Trophoblast cell (in vitro differentiated cells and primary cell): ENCODE measurements at regions not wholly inside any gene's neighbourhood (a gene's known extent, or its start where the extent isn't known, plus 50 kb on each side); places are given as distances from the start of the nearest gene placed in this dataset.

Source experiments
- DNase-seq, 2 donors: peaks; one replicate each; pipeline ENCODE4 v3.0.0-alpha.2; 2016
- H2AFZ ChIP-seq: 2 replicates; pipeline ENCODE4 v1.6.1; 2013; ENCODE audit warnings: low read length, moderate library complexity, mild to moderate bottlenecking; ENCODE audit not compliant: insufficient read depth, poor library complexity
- H2AK5ac ChIP-seq: 2 replicates; pipeline ENCODE4 v1.6.1; 2013; ENCODE audit warnings: mild to moderate bottlenecking, low read length
- H2BK120ac ChIP-seq: 2 replicates; pipeline ENCODE4 v1.6.1; 2013; ENCODE audit warnings: low read length, mild to moderate bottlenecking, moderate library complexity; ENCODE audit not compliant: insufficient read depth, poor library complexity
- H2BK12ac ChIP-seq: 2 replicates; pipeline ENCODE4 v1.6.1; 2013; ENCODE audit warnings: mild to moderate bottlenecking, low read length, moderate library complexity
- H2BK5ac ChIP-seq: 2 replicates; pipeline ENCODE4 v1.6.1; 2013; ENCODE audit warnings: low read length, low read depth, moderate library complexity, mild to moderate bottlenecking; ENCODE audit not compliant: poor library complexity
- H3K14ac ChIP-seq: 2 replicates; pipeline ENCODE4 v1.6.1; 2013; ENCODE audit warnings: mild to moderate bottlenecking, low read length
- H3K18ac ChIP-seq: 2 replicates; pipeline ENCODE4 v1.6.1; 2013; ENCODE audit warnings: mild to moderate bottlenecking, low read length
- H3K23ac ChIP-seq: 2 replicates; pipeline ENCODE4 v1.6.1; 2013; ENCODE audit warnings: low read length
- H3K27ac ChIP-seq: 2 replicates; pipeline ENCODE4 v1.5.1; 2013; ENCODE audit warnings: low read depth, mild to moderate bottlenecking, inconsistent platforms, low read length, moderate library complexity
- H3K27me3 ChIP-seq: 2 replicates; pipeline ENCODE4 v1.6.1; 2013; ENCODE audit warnings: inconsistent platforms, mild to moderate bottlenecking, low read length, moderate library complexity; ENCODE audit not compliant: insufficient read depth
- H3K36me3 ChIP-seq, 2 experiments: 1 replicate in 1 of 2; 2 replicates in 1 of 2; pipeline ENCODE4 v1.6.1; 2013; ENCODE audit warnings: low read length in 2 of 2, mild to moderate bottlenecking in 2 of 2, moderate library complexity in 1 of 2; ENCODE audit not compliant: insufficient read depth in 2 of 2, control insufficient read depth in 1 of 2
- H3K4ac ChIP-seq: 2 replicates; pipeline ENCODE4 v1.6.1; 2013; ENCODE audit warnings: low read depth, mild to moderate bottlenecking, low read length, moderate library complexity
- H3K4me1 ChIP-seq, 2 experiments: 1 replicate in 1 of 2; 2 replicates in 1 of 2; pipeline ENCODE4 v1.6.1; 2013; ENCODE audit warnings: low read length in 2 of 2, mild to moderate bottlenecking in 2 of 2, moderate library complexity in 1 of 2; ENCODE audit not compliant: insufficient read depth in 2 of 2, control insufficient read depth in 1 of 2
- H3K4me2 ChIP-seq: 2 replicates; pipeline ENCODE4 v1.6.1; 2013; ENCODE audit warnings: inconsistent platforms, mild to moderate bottlenecking, low read length, moderate library complexity
- H3K4me3 ChIP-seq: 2 replicates; pipeline ENCODE4 v1.5.1; 2013; ENCODE audit warnings: mild to moderate bottlenecking, low read depth, low read length, inconsistent platforms
- H3K79me1 ChIP-seq: one replicate; pipeline ENCODE4 v1.6.1; 2013; ENCODE audit warnings: low read length
- H3K79me2 ChIP-seq: 2 replicates; pipeline ENCODE4 v1.6.1; 2013; ENCODE audit warnings: low read length, mild to moderate bottlenecking; ENCODE audit not compliant: control insufficient read depth, insufficient read depth, poor library complexity
- H3K9ac ChIP-seq: 2 replicates; pipeline ENCODE4 v1.6.1; 2013; ENCODE audit warnings: mild to moderate bottlenecking, low read length
- H3K9me3 ChIP-seq: 2 replicates; pipeline ENCODE4 v1.6.1; 2013; ENCODE audit warnings: low read depth, mild to moderate bottlenecking, control low read depth, inconsistent platforms, low read length; ENCODE audit not compliant: insufficient read depth
- H4K12ac ChIP-seq: 2 replicates; pipeline ENCODE4 v1.6.1; 2013; ENCODE audit warnings: low read depth, mild to moderate bottlenecking, low read length, moderate library complexity
- H4K8ac ChIP-seq: 2 replicates; pipeline ENCODE4 v1.6.1; 2013; ENCODE audit warnings: low read depth, mild to moderate bottlenecking, low read length, moderate library complexity
- H4K91ac ChIP-seq: one replicate; pipeline ENCODE4 v1.6.1; 2013; ENCODE audit warnings: low read depth, mild to moderate bottlenecking, low read length, moderate library complexity
- WGBS: extraction: QIAGEN DNeasy Blood & Tissue Kit; methylation state at CpG from one replicate; pipeline ENCODE4 v1.1.7; 2013; ENCODE audit warnings: missing lambda C conversion rate; ENCODE audit not compliant: insufficient read length, insufficient coverage; ENCODE audit errors: extremely low coverage; 5-methylcytosine and 5-hydroxymethylcytosine counted together

GRCh38 chr10:60490013-60490412 lies 100.3 kb upstream of the ANK3 start:
- H3K4me3 ChIP-seq: no peak overlapping the region
- no peak overlapping the region for H4K91ac ChIP-seq
- no CpG with 5 or more reads among the region's 3 CpGs for WGBS
- H3K27ac ChIP-seq: no peak overlapping the region
- no peaks in the 10 kb centered on the region for H3K27me3 ChIP-seq
- H3K23ac ChIP-seq: no peak overlapping the region
- H3K4me2 ChIP-seq: no peak overlapping the region
- no peak overlapping the region for H2AK5ac ChIP-seq
- no peaks in the 10 kb centered on the region for H3K36me3 ChIP-seq
- no peak overlapping the region for H2BK12ac ChIP-seq
- no peak overlapping the region for H3K9ac ChIP-seq
- H2AFZ ChIP-seq: no peak overlapping the region
- no peak overlapping the region for H3K14ac ChIP-seq
- H2BK5ac ChIP-seq: no peak overlapping the region
- no peak overlapping the region for H3K4ac ChIP-seq
- no peak overlapping the region for H4K12ac ChIP-seq
- no peaks in the 10 kb centered on the region for H3K4me1 ChIP-seq
- H3K9me3 ChIP-seq: no peaks in the 10 kb centered on the region
- no peak overlapping the region for H4K8ac ChIP-seq
- H3K18ac ChIP-seq: no peak overlapping the region
- H3K79me2 ChIP-seq: no peaks in the 10 kb centered on the region
- no peaks in the 10 kb centered on the region for H3K79me1 ChIP-seq
- H2BK120ac ChIP-seq: no peak overlapping the region
- no peak for DNase-seq

GRCh38 chr10:60488111-60488669 lies 98.5 kb upstream of the ANK3 start:
- no CpG with 5 or more reads among the region's 1 CpG for WGBS
- no peak for DNase-seq
- Histone ChIP-seq H3K18ac (no peak overlapping the region), H3K9me3 (no peaks in the 10 kb centered on the region), H4K8ac (no peak overlapping the region), H2BK5ac (no peak overlapping the region), H2AFZ (no peak overlapping the region), H3K14ac (no peak overlapping the region), H3K4ac (no peak overlapping the region), H4K91ac (no peak overlapping the region), H3K36me3 (no peaks in the 10 kb centered on the region), H2AK5ac (no peak overlapping the region), H3K27ac (no peak overlapping the region), H3K4me2 (no peak overlapping the region), H3K9ac (no peak overlapping the region), H2BK120ac (no peak overlapping the region), H3K23ac (no peak overlapping the region), H3K4me1 (no peaks in the 10 kb centered on the region), H2BK12ac (no peak overlapping the region), H3K27me3 (no peaks in the 10 kb centered on the region), H3K79me1 (no peaks in the 10 kb centered on the region), H4K12ac (no peak overlapping the region), H3K4me3 (no peak overlapping the region), H3K79me2 (no peaks in the 10 kb centered on the region)

DNA sequence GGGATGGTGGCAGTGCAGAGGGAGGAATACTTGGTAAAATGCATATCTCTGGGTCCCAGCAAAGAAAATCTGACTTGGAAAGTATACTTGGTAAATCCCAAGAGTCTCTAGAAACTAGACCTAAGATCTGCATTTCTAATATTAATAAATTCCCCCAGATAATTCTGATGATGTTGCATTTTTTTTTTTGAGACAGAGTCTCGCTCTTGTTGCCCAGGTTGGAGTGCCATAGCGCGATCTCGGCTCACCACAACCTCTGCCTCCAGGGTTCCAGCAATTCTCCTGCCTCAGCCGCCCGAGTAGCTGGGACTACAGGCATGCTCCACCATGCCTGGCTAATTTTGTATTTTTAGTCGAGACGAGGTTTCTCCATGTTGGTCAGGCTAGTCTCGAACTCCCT lies 97.9 kb upstream of the ANK3 start:
- no peak overlapping the region for H3K27ac ChIP-seq
- no peak overlapping the region for H2BK5ac ChIP-seq
- no peak overlapping the region for H3K4ac ChIP-seq
- no peak overlapping the region for H4K12ac ChIP-seq
- H3K14ac ChIP-seq: no peak overlapping the region
- H3K23ac ChIP-seq: no peak overlapping the region
- H3K9ac ChIP-seq: no peak overlapping the region
- no peak overlapping the region for H3K4me2 ChIP-seq
- H4K91ac ChIP-seq: peak overlapping the region; percentile 80
- H3K9me3 ChIP-seq: no peaks in the 10 kb centered on the region
- H3K4me1 ChIP-seq: no peaks in the 10 kb centered on the region
- no peaks in the 10 kb centered on the region for H3K79me2 ChIP-seq
- H4K8ac ChIP-seq: peak overlapping the region; percentile 47
- H3K4me3 ChIP-seq: no peak overlapping the region
- no peaks in the 10 kb centered on the region for H3K27me3 ChIP-seq
- H2AFZ ChIP-seq: no peak overlapping the region
- peak overlapping the region; percentile 60 for H2BK120ac ChIP-seq
- no peaks in the 10 kb centered on the region for H3K79me1 ChIP-seq
- no peak overlapping the region for H2AK5ac ChIP-seq
- H2BK12ac ChIP-seq: peak overlapping the region; percentile 80
- no peak for DNase-seq
- WGBS: no CpG with 5 or more reads among the region's 9 CpGs
- no peaks in the 10 kb centered on the region for H3K36me3 ChIP-seq
- peak overlapping the region; percentile 14 for H3K18ac ChIP-seq

DNA sequence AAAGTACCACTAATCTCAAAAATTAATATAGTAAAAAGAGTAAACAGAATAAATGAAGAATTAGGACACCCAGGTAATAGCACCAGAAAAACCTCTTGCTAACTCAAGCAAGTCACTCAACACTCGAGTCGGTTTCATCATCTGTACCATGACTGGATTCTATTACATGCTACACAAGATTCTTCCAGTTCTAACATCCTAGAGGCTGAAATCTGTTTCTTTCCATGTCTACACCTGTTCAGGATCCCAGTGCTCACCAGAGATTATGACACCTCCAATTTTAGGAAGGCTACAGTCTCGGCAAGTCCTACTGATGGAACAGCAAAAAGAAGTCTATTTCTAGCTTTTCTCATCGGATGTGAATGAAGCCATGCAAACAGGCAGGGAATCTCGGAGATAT lies 95.3 kb upstream of the ANK3 start:
- no peak overlapping the region for H2BK12ac ChIP-seq
- no peak overlapping the region for H2BK5ac ChIP-seq
- no peak overlapping the region for H3K18ac ChIP-seq
- no peak overlapping the region for H2AK5ac ChIP-seq
- H3K79me1 ChIP-seq: no peaks in the 10 kb centered on the region
- no peak overlapping the region for H2BK120ac ChIP-seq
- H3K14ac ChIP-seq: no peak overlapping the region
- DNase-seq: no peak
- H3K9me3 ChIP-seq: no peaks in the 10 kb centered on the region
- no peaks in the 10 kb centered on the region for H3K36me3 ChIP-seq
- H4K91ac ChIP-seq: no peak overlapping the region
- no peak overlapping the region for H2AFZ ChIP-seq
- H3K27me3 ChIP-seq: no peaks in the 10 kb centered on the region
- no peak overlapping the region for H3K4ac ChIP-seq
- H4K12ac ChIP-seq: no peak overlapping the region
- no peak overlapping the region for H4K8ac ChIP-seq
- no peak overlapping the region for H3K9ac ChIP-seq
- no peak overlapping the region for H3K27ac ChIP-seq
- H3K4me1 ChIP-seq: no peaks in the 10 kb centered on the region
- H3K4me2 ChIP-seq: no peak overlapping the region
- WGBS: no CpG with 5 or more reads among the region's 5 CpGs
- H3K23ac ChIP-seq: no peak overlapping the region
- H3K79me2 ChIP-seq: no peaks in the 10 kb centered on the region
- H3K4me3 ChIP-seq: no peak overlapping the region
